SU-DHL-6 (cell line): ENCODE measurements at regions not wholly inside any gene's neighbourhood (a gene's known extent, or its start where the extent isn't known, plus 50 kb on each side); places are given as distances from the start of the nearest gene placed in this dataset.

Experiments
- H2AFZ ChIP-seq: fragments of 200-600 bp; sonication (generic); 2 replicates; pipeline ENCODE4 v1.6.1; 2014; ENCODE audit warnings: low read depth, mild to moderate bottlenecking, moderate library complexity, mixed read lengths, antibody characterized with exemption, low read length; ENCODE audit not compliant: severe bottlenecking
- H3F3A ChIP-seq: fragments of 200-600 bp; shearing (Covaris generic); 2 replicates; pipeline ENCODE4 v1.6.0; 2016; ENCODE audit warnings: antibody characterized with exemption, mild to moderate bottlenecking; ENCODE audit not compliant: insufficient read depth
- H3K27ac ChIP-seq: fragments of 200-600 bp; sonication (generic); 2 replicates; pipeline ENCODE4 v1.5.1; 2016; ENCODE audit warnings: low read depth, mild to moderate bottlenecking, low read length, moderate library complexity, mixed read lengths
- H3K27me3 ChIP-seq: fragments of 200-600 bp; sonication (generic), shearing (Covaris generic); 2 replicates; pipeline ENCODE4 v1.6.0; 2014; ENCODE audit warnings: mild to moderate bottlenecking, low read length
- H3K36me3 ChIP-seq: fragments of 200-600 bp; sonication (generic); 2 replicates; pipeline ENCODE4 v1.6.1; 2014; ENCODE audit warnings: mild to moderate bottlenecking, low read length, mixed read lengths
- H3K4me2 ChIP-seq: fragments of 300-600, 200-600 bp; shearing (Covaris generic), sonication (generic); 2 replicates; pipeline ENCODE4 v1.6.0; 2014; ENCODE audit warnings: low read length, low read depth, mild to moderate bottlenecking; ENCODE audit not compliant: poor library complexity, severe bottlenecking
- H3K4me3 ChIP-seq: fragments of 200-600 bp; sonication (generic); 2 replicates; pipeline ENCODE4 v1.5.1; 2014; ENCODE audit warnings: antibody characterized with exemption, low read length, mild to moderate bottlenecking, mixed read lengths; ENCODE audit not compliant: insufficient read depth, poor library complexity, severe bottlenecking
- H3K79me2 ChIP-seq: fragments of 200-600 bp; sonication (generic); 2 replicates; pipeline ENCODE4 v1.6.1; 2014; ENCODE audit warnings: mild to moderate bottlenecking, low read length, moderate library complexity; ENCODE audit not compliant: insufficient read depth
- H3K9ac ChIP-seq: fragments of 200-600 bp; sonication (generic); 2 replicates; pipeline ENCODE4 v1.7.0; 2014; ENCODE audit warnings: mild to moderate bottlenecking, low read length
- H3K9me2 ChIP-seq: fragments of 200-600 bp; sonication (generic); replicated peaks from 2 replicates; pipeline ENCODE4 v1.6.1; 2014; ENCODE audit warnings: low read length; ENCODE audit not compliant: insufficient read depth
- H3K9me3 ChIP-seq: fragments of 200-600 bp; sonication (generic); 2 replicates; pipeline ENCODE4 v1.6.1; 2014; ENCODE audit warnings: low read length, mixed read lengths; ENCODE audit not compliant: insufficient read depth
- H4K20me1 ChIP-seq: fragments of 200-600 bp; sonication (generic); 2 replicates; pipeline ENCODE4 v1.6.1; 2014; ENCODE audit warnings: low read depth, mild to moderate bottlenecking, antibody characterized with exemption, low read length, moderate library complexity, mixed read lengths
- CTCF ChIP-seq: fragments of 200-600 bp; sonication (generic); IDR thresholded peaks from one replicate; pipeline ENCODE4 v1.5.1; 2017; ENCODE audit warnings: antibody characterized with exemption, mild to moderate bottlenecking, low read length, moderate library complexity; ENCODE audit not compliant: insufficient read depth, poor library complexity, severe bottlenecking
- EZH2phosphoT487 ChIP-seq: fragments of 200-600 bp; sonication (generic), shearing (Covaris generic); conservative IDR thresholded peaks from 2 replicates; pipeline ENCODE4 v1.6.1; 2018; ENCODE audit warnings: mild to moderate bottlenecking, antibody characterized with exemption, low read length, moderate library complexity, mixed read lengths

GRCh38 chr7:110246118-110246517, 844.8 kb upstream of the LRRN3 start:
- Histone ChIP-seq H2AFZ (no peak overlapping the region), H3K36me3 (no peaks in the 10 kb centered on the region), H3K4me3 (no peak overlapping the region), H3K27me3 (no peaks in the 10 kb centered on the region), H3F3A (no peaks in the 10 kb centered on the region), H3K79me2 (no peaks in the 10 kb centered on the region), H3K4me2 (no peak overlapping the region), H3K9me3 (no peaks in the 10 kb centered on the region), H4K20me1 (no peaks in the 10 kb centered on the region), H3K9me2 (no peaks in the 10 kb centered on the region), H3K9ac (no peak overlapping the region), H3K27ac (no peak overlapping the region)
- TF ChIP-seq EZH2phosphoT487 (no peak), CTCF (no peak)

GRCh38 chr7:110253093-110253492, 837.8 kb upstream of the LRRN3 start:
- Histone ChIP-seq H3K9ac (no peak overlapping the region), H3K27me3 (no peaks in the 10 kb centered on the region), H2AFZ (no peak overlapping the region), H3K36me3 (no peaks in the 10 kb centered on the region), H3K9me3 (no peaks in the 10 kb centered on the region), H3K9me2 (no peaks in the 10 kb centered on the region), H3K79me2 (no peaks in the 10 kb centered on the region), H3K27ac (no peak overlapping the region), H3F3A (no peaks in the 10 kb centered on the region), H3K4me3 (no peak overlapping the region), H3K4me2 (no peak overlapping the region), H4K20me1 (no peaks in the 10 kb centered on the region)
- no peak for TF ChIP-seq CTCF

- no peaks in the 10 kb centered on the region for H3K36me3 ChIP-seq
- no peaks in the 10 kb centered on the region for H3K79me2 ChIP-seq
- H3K27me3 ChIP-seq, result no peaks in the 10 kb centered on the region
- H3K4me2 ChIP-seq, result no peak overlapping the region
- no peak overlapping the region for H3K4me3 ChIP-seq
- no peaks in the 10 kb centered on the region for H3F3A ChIP-seq
- no peaks in the 10 kb centered on the region for H3K9me3 ChIP-seq
- H3K9ac ChIP-seq, result no peak overlapping the region
- H4K20me1 ChIP-seq, result no peaks in the 10 kb centered on the region
- no peak for TF ChIP-seq CTCF
- no peak for TF ChIP-seq EZH2phosphoT487
- no peak overlapping the region for H2AFZ ChIP-seq
- H3K27ac ChIP-seq, result no peak overlapping the region
- no peaks in the 10 kb centered on the region for H3K9me2 ChIP-seq
These were observed 833.3 kb upstream of the LRRN3 start for GRCh38 chr7:110257673-110258072.

- Histone ChIP-seq H3K79me2 (no peaks in the 10 kb centered on the region), H3K36me3 (no peaks in the 10 kb centered on the region), H3K9me2 (no peaks in the 10 kb centered on the region), H3K4me3 (no peak overlapping the region), H4K20me1 (no peaks in the 10 kb centered on the region), H3K27ac (no peak overlapping the region), H3K9me3 (no peaks in the 10 kb centered on the region), H3K4me2 (no peak overlapping the region), H3F3A (no peaks in the 10 kb centered on the region), H3K9ac (no peak overlapping the region), H2AFZ (no peak overlapping the region), H3K27me3 (no peaks in the 10 kb centered on the region)
- no peak for TF ChIP-seq EZH2phosphoT487
- TF ChIP-seq CTCF, result no peak
These were observed 828.7 kb upstream of the LRRN3 start for GRCh38 chr7:110262251-110262650.
